Muscle layer of colon (tissue), 2 donors: ENCODE measurements at regions not wholly inside any gene's neighbourhood (a gene's known extent, or its start where the extent isn't known, plus 50 kb on each side); places are given as distances from the start of the nearest gene placed in this dataset.

Source experiments
- H3K27ac ChIP-seq: one replicate; pipeline ENCODE4 v1.7.0; 2013; ENCODE audit warnings: low read depth, mild to moderate bottlenecking, low read length, moderate library complexity
- H3K27me3 ChIP-seq, 2 donors: one replicate each; pipeline ENCODE4 v1.7.0; 2013; ENCODE audit warnings: low read length in 2 of 2, mild to moderate bottlenecking in 2 of 2; ENCODE audit not compliant: insufficient read depth in 2 of 2, control insufficient read depth in 1 of 2
- H3K36me3 ChIP-seq: one replicate; pipeline ENCODE4 v1.7.0; 2013; ENCODE audit warnings: mild to moderate bottlenecking, low read length; ENCODE audit not compliant: insufficient read depth
- H3K4me1 ChIP-seq: one replicate; pipeline ENCODE4 v1.7.0; 2013; ENCODE audit warnings: mild to moderate bottlenecking, low read length; ENCODE audit not compliant: insufficient read depth
- H3K4me3 ChIP-seq, 2 donors: one replicate each; pipeline ENCODE4 v1.7.0; 2013; ENCODE audit warnings: low read length in 2 of 2, low read depth in 1 of 2, mild to moderate bottlenecking in 1 of 2, moderate library complexity in 1 of 2
- H3K9ac ChIP-seq: one replicate; pipeline ENCODE4 v1.7.0; 2013; ENCODE audit warnings: low read length
- H3K9me3 ChIP-seq: one replicate; pipeline ENCODE4 v1.7.0; 2013; ENCODE audit warnings: mild to moderate bottlenecking, low read length
- donor health status: abdominal sarcoma.
- donor health status: Adenocarcinoma of cecum.

- H3K4me3 ChIP-seq: peak overlapping the region; percentile 25 to 42
- peak overlapping the region; percentile 54 for H3K27ac ChIP-seq
- H3K9ac ChIP-seq: no peak overlapping the region
Measured at GRCh38 chrX:69285881-69286564, 120.8 kb upstream of the PJA1 start.

GRCh38 chrX:69285401-69285877, 120.2 kb upstream of the PJA1 start:
- Histone ChIP-seq H3K9me3 (no peaks in the 10 kb centered on the region), H3K9ac (no peak overlapping the region), H3K4me3 (peak overlapping the region; percentile 25 to 42), H3K27me3 (peaks cover 0 to 40% of the 10 kb centered on the region in 2 donors), H3K36me3 (no peaks in the 10 kb centered on the region), H3K4me1 (peaks cover 25% of the 10 kb centered on the region), H3K27ac (peak overlapping the region; percentile 54)

More at GRCh38 chrX:69285881-69286564, 120.8 kb upstream of the PJA1 start:
- H3K27me3 ChIP-seq: peaks cover 0 to 40% of the 10 kb centered on the region in 2 donors
- H3K4me1 ChIP-seq: peaks cover 21% of the 10 kb centered on the region
- no peaks in the 10 kb centered on the region for H3K9me3 ChIP-seq
- no peaks in the 10 kb centered on the region for H3K36me3 ChIP-seq

GRCh38 chrX:69284491-69284890, 119.2 kb upstream of the PJA1 start:
- Histone ChIP-seq H3K27ac (no peak overlapping the region), H3K4me1 (peaks cover 31% of the 10 kb centered on the region), H3K9me3 (no peaks in the 10 kb centered on the region)

GRCh38 chrX:69282893-69283690, 117.8 kb upstream of the PJA1 start:
- no peak overlapping the region for H3K9ac ChIP-seq
- peaks cover 0 to 33% of the 10 kb centered on the region in 2 donors for H3K27me3 ChIP-seq
- H3K9me3 ChIP-seq: no peaks in the 10 kb centered on the region
- H3K4me3 ChIP-seq: no peak overlapping the region
- H3K4me1 ChIP-seq: peaks cover 37% of the 10 kb centered on the region
- no peaks in the 10 kb centered on the region for H3K36me3 ChIP-seq
- no peak overlapping the region for H3K27ac ChIP-seq

More at GRCh38 chrX:69284491-69284890, 119.2 kb upstream of the PJA1 start:
- Histone ChIP-seq H3K27me3 (peaks cover 0 to 36% of the 10 kb centered on the region in 2 donors), H3K36me3 (no peaks in the 10 kb centered on the region), H3K4me3 (no peak overlapping the region), H3K9ac (no peak overlapping the region)

DNA sequence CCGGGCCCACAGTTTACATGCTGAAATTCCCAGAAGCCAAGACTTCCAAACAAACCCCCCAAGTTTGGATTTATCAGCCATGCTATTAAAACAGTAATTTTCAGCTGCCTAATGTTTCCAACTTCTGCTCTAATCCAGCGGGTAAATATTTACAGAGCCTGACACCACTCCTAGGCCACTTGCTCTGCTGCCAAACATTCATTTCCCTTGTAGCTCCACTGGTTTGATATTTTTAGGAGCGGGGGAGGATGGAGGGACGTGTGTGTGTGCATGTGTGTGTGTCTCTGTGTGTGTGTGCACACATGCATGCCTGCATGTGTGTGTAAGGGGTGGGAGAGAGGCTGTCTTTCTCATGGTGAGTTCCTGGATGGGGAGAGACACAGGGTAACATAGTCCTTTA, 115.7 kb upstream of the PJA1 start:
- Histone ChIP-seq H3K9me3 (no peaks in the 10 kb centered on the region), H3K27me3 (peaks cover 0 to 28% of the 10 kb centered on the region in 2 donors), H3K9ac (no peak overlapping the region), H3K4me1 (peaks cover 33% of the 10 kb centered on the region), H3K4me3 (no peak overlapping the region), H3K27ac (no peak overlapping the region), H3K36me3 (no peaks in the 10 kb centered on the region)

- H3K36me3 ChIP-seq: no peaks in the 10 kb centered on the region
- peaks cover under 1 to 19% of the 10 kb centered on the region in 2 donors for H3K27me3 ChIP-seq
- no peak overlapping the region for H3K9ac ChIP-seq
- H3K27ac ChIP-seq: no peak overlapping the region
- H3K4me3 ChIP-seq: no peak overlapping the region
- H3K4me1 ChIP-seq: peaks cover 26% of the 10 kb centered on the region
- no peaks in the 10 kb centered on the region for H3K9me3 ChIP-seq
Measured at GRCh38 chrX:69279234-69279633, 114.0 kb upstream of the PJA1 start.

DNA sequence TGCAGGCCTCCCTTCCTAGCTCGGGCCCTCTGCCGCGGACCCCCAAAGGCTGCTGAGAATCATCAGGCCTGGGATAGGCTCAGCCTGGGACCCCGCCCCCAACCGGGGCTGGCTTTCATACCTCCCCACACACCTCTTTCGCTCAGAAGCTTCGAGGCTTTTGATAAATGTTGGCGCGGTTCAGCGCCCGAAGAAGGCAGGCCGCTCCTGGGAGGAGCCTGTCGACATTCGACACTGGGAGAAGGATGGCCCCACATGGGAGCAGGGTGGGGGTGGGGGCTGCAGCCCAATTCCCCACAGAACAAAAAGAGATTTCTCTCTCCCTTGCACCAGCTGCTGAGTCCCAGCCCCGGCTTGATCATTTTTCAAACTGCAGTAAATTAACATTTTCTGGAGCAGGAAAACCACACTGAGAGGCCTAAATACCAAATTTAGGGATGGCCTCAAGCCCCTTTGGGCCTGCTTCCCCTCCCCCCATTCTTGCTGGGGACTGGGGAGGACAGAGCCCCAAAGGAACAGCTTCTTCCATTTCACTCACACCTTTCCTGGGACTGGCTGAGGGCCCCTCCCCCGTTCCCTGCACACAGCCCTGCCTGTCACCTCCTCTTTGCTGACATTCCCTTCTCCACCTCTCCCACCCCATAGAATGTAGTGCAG, 112.9 kb upstream of the PJA1 start:
- H3K36me3 ChIP-seq: no peaks in the 10 kb centered on the region
- no peaks in the 10 kb centered on the region for H3K9me3 ChIP-seq
- H3K27me3 ChIP-seq: peaks cover 7 to 26% of the 10 kb centered on the region in 2 donors
- H3K27ac ChIP-seq: no peak overlapping the region
- no peak overlapping the region for H3K4me3 ChIP-seq
- no peak overlapping the region for H3K9ac ChIP-seq
- H3K4me1 ChIP-seq: peaks cover 26% of the 10 kb centered on the region

DNA sequence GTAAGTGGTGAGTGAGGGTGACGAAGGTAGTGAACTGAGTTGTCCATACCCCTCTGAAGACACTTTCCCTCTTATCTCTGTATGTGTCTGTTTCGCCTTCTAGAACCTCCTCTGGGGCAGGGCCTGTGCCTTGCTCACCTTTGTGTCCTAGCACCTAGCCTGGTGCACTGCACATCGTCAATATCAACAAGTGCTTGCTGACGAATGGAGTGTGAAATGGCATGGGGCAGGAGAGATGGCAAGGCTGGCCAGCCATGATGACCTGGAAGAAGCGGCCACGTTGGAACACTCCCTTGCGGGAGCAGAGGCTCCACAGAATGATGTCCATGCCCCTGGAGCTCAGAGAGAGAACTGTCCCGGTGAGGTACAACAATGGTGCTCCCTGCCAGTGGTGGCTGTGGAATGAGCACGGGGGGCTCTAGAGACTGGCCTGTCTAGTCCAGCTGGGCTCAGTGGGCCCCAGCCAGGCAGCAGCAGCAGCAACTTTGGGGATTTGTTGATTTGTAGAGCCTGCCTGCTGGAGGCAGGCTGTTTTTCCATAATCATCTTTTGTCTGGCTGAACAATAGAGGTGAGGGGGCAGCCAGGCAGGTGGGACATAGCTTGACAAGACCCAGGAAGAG, 112.2 kb upstream of the PJA1 start:
- H3K27ac ChIP-seq: no peak overlapping the region
- H3K9ac ChIP-seq: no peak overlapping the region
- H3K4me1 ChIP-seq: peaks cover 26% of the 10 kb centered on the region
- H3K4me3 ChIP-seq: no peak overlapping the region
- H3K36me3 ChIP-seq: no peaks in the 10 kb centered on the region
- H3K9me3 ChIP-seq: no peaks in the 10 kb centered on the region
- H3K27me3 ChIP-seq: peaks cover 7 to 26% of the 10 kb centered on the region in 2 donors

DNA sequence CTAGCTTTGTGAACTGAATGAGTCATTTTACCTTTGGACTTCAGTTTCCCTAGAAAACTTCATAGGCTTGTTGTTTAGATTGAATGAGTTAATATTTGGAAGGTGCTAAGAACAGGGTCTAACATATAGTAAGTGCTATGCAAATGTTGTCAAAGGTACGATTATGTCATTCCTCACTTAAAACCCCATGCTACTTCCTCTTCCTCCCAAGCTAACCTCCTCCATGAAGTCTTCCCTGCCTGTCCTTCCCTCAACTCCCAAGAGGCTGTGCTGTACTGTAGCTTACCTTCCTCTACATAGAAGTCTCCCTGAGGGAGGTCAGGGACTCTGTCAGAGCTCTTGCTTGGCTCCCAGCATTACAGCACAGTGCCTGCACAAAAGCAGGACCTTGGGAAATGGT, 103.4 kb upstream of the PJA1 start:
- Histone ChIP-seq H3K4me3 (no peak overlapping the region), H3K36me3 (no peaks in the 10 kb centered on the region), H3K4me1 (no peaks in the 10 kb centered on the region), H3K27me3 (peaks cover under 1 to 10% of the 10 kb centered on the region in 2 donors), H3K9me3 (no peaks in the 10 kb centered on the region), H3K9ac (no peak overlapping the region), H3K27ac (no peak overlapping the region)

DNA sequence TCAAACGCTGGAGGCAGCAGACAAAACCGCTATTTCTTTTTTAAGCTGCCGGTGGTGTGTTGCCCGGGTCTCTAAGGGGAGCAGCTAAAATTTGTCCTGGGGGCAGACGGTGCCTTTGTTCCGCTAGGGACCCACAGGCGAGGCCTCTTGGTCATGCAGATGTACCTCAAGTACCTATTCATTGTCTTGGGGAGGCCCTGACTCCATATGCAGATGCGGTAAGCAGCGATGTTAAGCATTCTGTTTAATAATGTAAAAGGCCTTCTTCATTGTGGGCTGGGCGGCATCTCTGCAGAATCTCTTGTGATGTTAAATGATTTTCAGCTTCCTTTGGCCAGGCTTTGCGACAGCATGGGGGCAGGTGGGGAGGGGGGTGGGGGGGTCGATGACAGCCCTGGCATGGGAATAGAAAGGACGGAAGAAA, 98.9 kb upstream of the PJA1 start:
- Histone ChIP-seq H3K27ac (no peak overlapping the region), H3K9ac (no peak overlapping the region), H3K36me3 (no peaks in the 10 kb centered on the region), H3K4me3 (no peak overlapping the region), H3K4me1 (no peaks in the 10 kb centered on the region), H3K27me3 (peaks cover 0 to 10% of the 10 kb centered on the region in 2 donors), H3K9me3 (no peaks in the 10 kb centered on the region)
